ENCODE measurements at regions not wholly inside any gene's neighbourhood (a gene's known extent, or its start where the extent isn't known, plus 50 kb on each side); places are given as distances from the start of the nearest gene placed in this dataset.

DNA sequence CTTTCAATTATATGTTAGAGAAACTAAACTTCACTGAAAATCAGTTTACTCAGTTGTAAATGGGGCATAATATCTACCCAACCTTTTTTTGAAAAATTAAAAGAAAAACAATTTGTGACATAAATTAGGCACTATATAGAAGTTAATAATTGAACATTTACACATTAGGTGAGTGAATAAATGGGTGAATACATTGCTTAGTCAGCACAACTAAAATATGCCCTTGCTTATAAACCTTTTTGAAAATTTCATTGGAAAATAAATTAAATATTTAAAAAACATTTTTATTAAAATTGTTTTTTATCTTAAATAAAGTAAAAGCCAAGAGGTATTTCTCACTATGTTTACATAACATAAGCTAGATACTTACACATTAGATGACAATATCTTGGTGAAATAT is 994.5 kb upstream of the TENM4 start:
- TF ChIP-seq POLR2AphosphoS5 (IDR thresholded peaks at IDR 0.05; ENCODE audit: low read depth, low read length) (no peak), CTCF (IDR thresholded peaks at IDR 0.05) (no peak), SIN3A (IDR thresholded peaks at IDR 0.05; ENCODE audit: borderline replicate concordance, insufficient read depth, low read depth, low read length) (no peak), TCF7L2 (IDR thresholded peaks at IDR 0.05; ENCODE audit: low read depth, low read length) (no peak)
- TF ChIP-seq, protein P1, sequence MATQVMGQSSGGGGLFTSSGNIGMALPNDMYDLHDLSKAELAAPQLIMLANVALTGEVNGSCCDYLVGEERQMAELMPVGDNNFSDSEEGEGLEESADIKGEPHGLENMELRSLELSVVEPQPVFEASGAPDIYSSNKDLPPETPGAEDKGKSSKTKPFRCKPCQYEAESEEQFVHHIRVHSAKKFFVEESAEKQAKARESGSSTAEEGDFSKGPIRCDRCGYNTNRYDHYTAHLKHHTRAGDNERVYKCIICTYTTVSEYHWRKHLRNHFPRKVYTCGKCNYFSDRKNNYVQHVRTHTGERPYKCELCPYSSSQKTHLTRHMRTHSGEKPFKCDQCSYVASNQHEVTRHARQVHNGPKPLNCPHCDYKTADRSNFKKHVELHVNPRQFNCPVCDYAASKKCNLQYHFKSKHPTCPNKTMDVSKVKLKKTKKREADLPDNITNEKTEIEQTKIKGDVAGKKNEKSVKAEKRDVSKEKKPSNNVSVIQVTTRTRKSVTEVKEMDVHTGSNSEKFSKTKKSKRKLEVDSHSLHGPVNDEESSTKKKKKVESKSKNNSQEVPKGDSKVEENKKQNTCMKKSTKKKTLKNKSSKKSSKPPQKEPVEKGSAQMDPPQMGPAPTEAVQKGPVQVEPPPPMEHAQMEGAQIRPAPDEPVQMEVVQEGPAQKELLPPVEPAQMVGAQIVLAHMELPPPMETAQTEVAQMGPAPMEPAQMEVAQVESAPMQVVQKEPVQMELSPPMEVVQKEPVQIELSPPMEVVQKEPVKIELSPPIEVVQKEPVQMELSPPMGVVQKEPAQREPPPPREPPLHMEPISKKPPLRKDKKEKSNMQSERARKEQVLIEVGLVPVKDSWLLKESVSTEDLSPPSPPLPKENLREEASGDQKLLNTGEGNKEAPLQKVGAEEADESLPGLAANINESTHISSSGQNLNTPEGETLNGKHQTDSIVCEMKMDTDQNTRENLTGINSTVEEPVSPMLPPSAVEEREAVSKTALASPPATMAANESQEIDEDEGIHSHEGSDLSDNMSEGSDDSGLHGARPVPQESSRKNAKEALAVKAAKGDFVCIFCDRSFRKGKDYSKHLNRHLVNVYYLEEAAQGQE (IDR thresholded peaks at IDR 0.05; ENCODE audit: insufficient read depth in 1 of 2, low read depth in 2 of 2, low read length in 1 of 2) = no peak

Data from Panc1 (cell line).